ENCODE measurements at regions not wholly inside any gene's neighbourhood (a gene's known extent, or its start where the extent isn't known, plus 50 kb on each side); places are given as distances from the start of the nearest gene placed in this dataset.

GRCh38 chr1:69502991-69503390 is 64.7 kb upstream of the LRRC7 start:
- H3K9ac ChIP-seq = no peak overlapping the region
- no peak overlapping the region for H3K27ac ChIP-seq
- H2AFZ ChIP-seq (ENCODE audit: low read depth) = no peak overlapping the region
- no peak overlapping the region for H3K4me2 ChIP-seq
- H4K20me1 ChIP-seq (ENCODE audit: insufficient read depth) = no peaks in the 10 kb centered on the region
- TF ChIP-seq CTCF (conservative IDR thresholded peaks at IDR 0.05; ENCODE audit: low read depth, low read length) = no peak
- no peaks in the 10 kb centered on the region for H3K27me3 ChIP-seq (ENCODE audit: insufficient read depth, low read depth)
- no peak overlapping the region for H3K4me3 ChIP-seq (IDR thresholded peaks at IDR 0.05; ENCODE audit: insufficient read depth, low read depth, low read length)
- H3K4me1 ChIP-seq (ENCODE audit: low read depth, poor library complexity, severe bottlenecking) = no peaks in the 10 kb centered on the region
- no peaks in the 10 kb centered on the region for H3K36me3 ChIP-seq (ENCODE audit: insufficient read depth)
- no peaks in the 10 kb centered on the region for H3K79me2 ChIP-seq (ENCODE audit: insufficient read depth, low read depth)

GRCh38 chr1:69504730-69505252 is 62.9 kb upstream of the LRRC7 start:
- no peaks in the 10 kb centered on the region for H3K4me1 ChIP-seq (ENCODE audit: low read depth, poor library complexity, severe bottlenecking)
- no peak overlapping the region for H2AFZ ChIP-seq (ENCODE audit: low read depth)
- H3K4me3 ChIP-seq (IDR thresholded peaks at IDR 0.05; ENCODE audit: insufficient read depth, low read depth, low read length) = no peak overlapping the region
- no peak for TF ChIP-seq CTCF (conservative IDR thresholded peaks at IDR 0.05; ENCODE audit: low read depth, low read length)
- no peaks in the 10 kb centered on the region for H3K79me2 ChIP-seq (ENCODE audit: insufficient read depth, low read depth)
- no peaks in the 10 kb centered on the region for H3K27me3 ChIP-seq (ENCODE audit: insufficient read depth, low read depth)
- no peaks in the 10 kb centered on the region for H3K36me3 ChIP-seq (ENCODE audit: insufficient read depth)
- no peaks in the 10 kb centered on the region for H4K20me1 ChIP-seq (ENCODE audit: insufficient read depth)
- H3K4me2 ChIP-seq = no peak overlapping the region
- H3K9ac ChIP-seq = no peak overlapping the region
- no peak overlapping the region for H3K27ac ChIP-seq

DNA sequence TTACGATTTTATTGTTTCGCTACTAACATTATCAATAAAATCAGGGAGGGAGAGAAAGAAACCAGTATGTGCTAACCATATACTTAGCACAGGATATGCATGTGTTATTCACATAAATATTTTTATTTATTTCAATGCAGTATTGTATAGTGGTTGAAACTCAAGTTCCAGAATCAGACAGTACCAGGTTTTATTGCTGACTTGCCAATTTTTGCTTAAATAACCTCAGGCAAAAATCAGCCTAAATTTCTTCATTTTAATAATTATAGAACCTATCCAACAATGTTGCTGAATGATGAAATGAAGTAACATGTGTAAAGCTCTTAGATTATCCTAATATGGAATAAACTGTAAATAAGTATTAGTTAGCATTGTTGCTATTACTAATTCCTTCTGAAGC is 61.4 kb upstream of the LRRC7 start:
- H3K4me2 ChIP-seq = no peak overlapping the region
- H2AFZ ChIP-seq (ENCODE audit: low read depth) = no peak overlapping the region
- no peak for TF ChIP-seq CTCF (conservative IDR thresholded peaks at IDR 0.05; ENCODE audit: low read depth, low read length)

DNA sequence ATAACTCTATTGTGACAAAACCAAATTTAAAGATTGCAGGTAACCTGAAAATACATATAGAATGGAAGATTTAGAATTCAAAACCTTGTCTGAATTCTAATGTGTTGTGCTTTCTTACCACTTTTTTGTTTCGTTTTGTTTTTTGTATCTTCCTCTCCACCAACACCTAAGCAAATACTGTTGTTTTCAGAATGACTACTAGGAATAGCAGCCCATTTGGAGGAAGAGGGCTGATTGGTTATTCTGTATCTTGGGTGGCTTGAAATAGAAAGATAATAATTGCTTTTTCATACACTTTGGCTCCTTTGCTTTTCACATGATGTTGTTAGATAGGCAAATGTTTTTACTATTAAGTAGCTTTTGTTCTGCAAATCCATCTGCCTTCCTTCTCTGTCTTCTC is 61.0 kb upstream of the LRRC7 start:
- no peaks in the 10 kb centered on the region for H3K27me3 ChIP-seq (ENCODE audit: insufficient read depth, low read depth)
- no peaks in the 10 kb centered on the region for H3K4me1 ChIP-seq (ENCODE audit: low read depth, poor library complexity, severe bottlenecking)
- TF ChIP-seq CTCF (conservative IDR thresholded peaks at IDR 0.05; ENCODE audit: low read depth, low read length) = no peak
- no peak overlapping the region for H3K9ac ChIP-seq
- H3K79me2 ChIP-seq (ENCODE audit: insufficient read depth, low read depth) = no peaks in the 10 kb centered on the region
- H3K4me3 ChIP-seq (IDR thresholded peaks at IDR 0.05; ENCODE audit: insufficient read depth, low read depth, low read length) = no peak overlapping the region
- no peak overlapping the region for H2AFZ ChIP-seq (ENCODE audit: low read depth)
- no peak overlapping the region for H3K27ac ChIP-seq
- H3K4me2 ChIP-seq = no peak overlapping the region
- no peaks in the 10 kb centered on the region for H3K36me3 ChIP-seq (ENCODE audit: insufficient read depth)
- no peaks in the 10 kb centered on the region for H4K20me1 ChIP-seq (ENCODE audit: insufficient read depth)

More for the DNA sequence above, 61.4 kb upstream of the LRRC7 start:
- Histone ChIP-seq H3K27me3 (ENCODE audit: insufficient read depth, low read depth) (no peaks in the 10 kb centered on the region), H3K4me3 (IDR thresholded peaks at IDR 0.05; ENCODE audit: insufficient read depth, low read depth, low read length) (no peak overlapping the region), H3K4me1 (ENCODE audit: low read depth, poor library complexity, severe bottlenecking) (no peaks in the 10 kb centered on the region), H3K9ac (no peak overlapping the region), H3K79me2 (ENCODE audit: insufficient read depth, low read depth) (no peaks in the 10 kb centered on the region), H4K20me1 (ENCODE audit: insufficient read depth) (no peaks in the 10 kb centered on the region), H3K36me3 (ENCODE audit: insufficient read depth) (no peaks in the 10 kb centered on the region), H3K27ac (no peak overlapping the region)
